Smooth muscle cell (in vitro differentiated cells): ENCODE measurements at regions not wholly inside any gene's neighbourhood (a gene's known extent, or its start where the extent isn't known, plus 50 kb on each side); places are given as distances from the start of the nearest gene placed in this dataset.

Experiments
- DNase-seq: peaks from one replicate; lab custom pipeline; 2025; ENCODE audit not compliant: unreplicated experiment; lab: John Stamatoyannopoulos, UW
- H2AFZ ChIP-seq: fragments of 200-600 bp; sonication (generic); 2 replicates; pipeline ENCODE4 v1.6.0; 2016; ENCODE audit warnings: antibody characterized with exemption, low read depth, mild to moderate bottlenecking
- H3F3A ChIP-seq: fragments of 200-600 bp; sonication (generic); 2 replicates; pipeline ENCODE4 v1.6.0; 2017; ENCODE audit warnings: antibody characterized with exemption, low read depth
- H3K27ac ChIP-seq: fragments of 200-600 bp; sonication (generic); 2 replicates; pipeline ENCODE4 v1.5.1; 2016; ENCODE audit warnings: low read depth, mild to moderate bottlenecking
- H3K27me3 ChIP-seq: fragments of 200-600 bp; sonication (generic); 2 replicates; pipeline ENCODE4 v1.6.1; 2016; ENCODE audit warnings: low read depth, mild to moderate bottlenecking
- H3K36me3 ChIP-seq: fragments of 200-600 bp; sonication (generic); 2 replicates; pipeline ENCODE4 v1.5.1; 2016; ENCODE audit warnings: low read depth
- H3K4me1 ChIP-seq: fragments of 200-600 bp; sonication (generic); 2 replicates; pipeline ENCODE4 v1.5.1; 2016; ENCODE audit warnings: low read depth
- H3K4me2 ChIP-seq: fragments of 200-600 bp; sonication (generic); 2 replicates; pipeline ENCODE4 v1.6.0; 2016; ENCODE audit warnings: mild to moderate bottlenecking
- H3K4me3 ChIP-seq: fragments of 200-600 bp; sonication (generic); 2 replicates; pipeline ENCODE4 v1.5.1; 2016; ENCODE audit warnings: mild to moderate bottlenecking
- H3K79me2 ChIP-seq: fragments of 200-600 bp; sonication (generic); 2 replicates; pipeline ENCODE4 v1.6.0; 2016; ENCODE audit warnings: low read depth, mild to moderate bottlenecking
- H3K9ac ChIP-seq: fragments of 200-600 bp; sonication (generic); 2 replicates; pipeline ENCODE4 v1.6.0; 2016; ENCODE audit warnings: low read depth
- H3K9me3 ChIP-seq: fragments of 200-600 bp; sonication (generic); replicated peaks from 2 replicates; pipeline ENCODE4 v1.5.1; 2016; ENCODE audit warnings: low read depth
- H4K20me1 ChIP-seq: fragments of 200-600 bp; sonication (generic); 2 replicates; pipeline ENCODE4 v1.6.0; 2016; ENCODE audit warnings: low read depth
- CTCF ChIP-seq: fragments of 200-600 bp; sonication (generic); IDR thresholded peaks from 2 replicates; pipeline ENCODE4 v1.5.1; 2017; ENCODE audit warnings: borderline replicate concordance, mild to moderate bottlenecking, antibody characterized with exemption; ENCODE audit not compliant: insufficient read depth, poor library complexity, severe bottlenecking
- WGBS: methylation state at CpG from one replicate; pipeline ENCODE4 v1.1.7; 2016; ENCODE audit warnings: low lambda C conversion rate; 5-methylcytosine and 5-hydroxymethylcytosine counted together

- H2AFZ ChIP-seq, result no peak overlapping the region
- H3K4me2 ChIP-seq, result no peak overlapping the region
- H3K4me3 ChIP-seq, result no peak overlapping the region
- DNase-seq, result no peak
- no peak for TF ChIP-seq CTCF
- no peak overlapping the region for H3K9ac ChIP-seq
- no peaks in the 10 kb centered on the region for H3K27me3 ChIP-seq
- no peaks in the 10 kb centered on the region for H3F3A ChIP-seq
- no peaks in the 10 kb centered on the region for H3K9me3 ChIP-seq
- H4K20me1 ChIP-seq, result no peaks in the 10 kb centered on the region
- 31% methylated on average over 1 of the region's 1 CpG for WGBS
- no peak overlapping the region for H3K27ac ChIP-seq
- no peaks in the 10 kb centered on the region for H3K79me2 ChIP-seq
- no peaks in the 10 kb centered on the region for H3K36me3 ChIP-seq
- no peaks in the 10 kb centered on the region for H3K4me1 ChIP-seq
Observed at GRCh38 chr11:81165164-81165563, 1568.5 kb downstream of the FAM181B start.

- H4K20me1 ChIP-seq, result no peaks in the 10 kb centered on the region
- WGBS, result 82% methylated on average over 3 of the region's 3 CpGs
- no peak for TF ChIP-seq CTCF
Observed at GRCh38 chr11:81159900-81160299, 1573.8 kb downstream of the FAM181B start.

GRCh38 chr11:81135570-81135969 is 1598.1 kb downstream of the FAM181B start:
- H3K4me2 ChIP-seq, result no peak overlapping the region
- no peak for DNase-seq

More at GRCh38 chr11:81159900-81160299, 1573.8 kb downstream of the FAM181B start:
- Histone ChIP-seq H2AFZ (no peak overlapping the region), H3K4me1 (no peaks in the 10 kb centered on the region), H3K4me3 (no peak overlapping the region), H3K9me3 (no peaks in the 10 kb centered on the region), H3K9ac (no peak overlapping the region), H3K36me3 (no peaks in the 10 kb centered on the region), H3F3A (no peaks in the 10 kb centered on the region), H3K79me2 (no peaks in the 10 kb centered on the region), H3K27me3 (no peaks in the 10 kb centered on the region), H3K27ac (no peak overlapping the region), H3K4me2 (no peak overlapping the region)
- no peak for DNase-seq

More at GRCh38 chr11:81135570-81135969, 1598.1 kb downstream of the FAM181B start:
- H4K20me1 ChIP-seq, result no peaks in the 10 kb centered on the region
- no peak overlapping the region for H3K4me3 ChIP-seq
- no peak overlapping the region for H3K27ac ChIP-seq
- no peak overlapping the region for H2AFZ ChIP-seq
- H3K27me3 ChIP-seq, result peaks cover 18% of the 10 kb centered on the region
- no peak overlapping the region for H3K9ac ChIP-seq
- H3K36me3 ChIP-seq, result no peaks in the 10 kb centered on the region
- no peaks in the 10 kb centered on the region for H3K4me1 ChIP-seq
- 90% methylated on average over 5 of the region's 5 CpGs for WGBS
- H3K79me2 ChIP-seq, result no peaks in the 10 kb centered on the region
- no peaks in the 10 kb centered on the region for H3F3A ChIP-seq
- TF ChIP-seq CTCF, result no peak
- no peaks in the 10 kb centered on the region for H3K9me3 ChIP-seq
